Mesendoderm (in vitro differentiated cells): ENCODE measurements at regions not wholly inside any gene's neighbourhood (a gene's known extent, or its start where the extent isn't known, plus 50 kb on each side); places are given as distances from the start of the nearest gene placed in this dataset.

Experiments
- DNase-seq: peaks from one replicate; pipeline ENCODE4 v3.0.0; 2013
- H2AK5ac ChIP-seq: 2 replicates; pipeline ENCODE4 v1.6.1; 2013; ENCODE audit warnings: low read length, inconsistent platforms
- H2BK120ac ChIP-seq: 2 replicates; pipeline ENCODE4 v1.6.1; 2013; ENCODE audit warnings: low read depth, mild to moderate bottlenecking, low read length, moderate library complexity, mixed read lengths
- H2BK15ac ChIP-seq: replicated peaks from 2 replicates; pipeline ENCODE4 v1.6.1; 2013; ENCODE audit warnings: low read depth, mild to moderate bottlenecking, moderate library complexity
- H2BK5ac ChIP-seq: 2 replicates; pipeline ENCODE4 v1.6.1; 2013; ENCODE audit warnings: low read length, inconsistent platforms
- H3K18ac ChIP-seq: 2 replicates; pipeline ENCODE4 v1.6.1; 2013; ENCODE audit warnings: mild to moderate bottlenecking, low read length, mixed read lengths
- H3K23ac ChIP-seq: one replicate; pipeline ENCODE4 v1.6.1; 2013; ENCODE audit warnings: low read length
- H3K27ac ChIP-seq: 2 replicates; pipeline ENCODE4 v1.5.1; 2013; ENCODE audit warnings: low read depth, mild to moderate bottlenecking, inconsistent platforms, low read length, moderate library complexity
- H3K27me3 ChIP-seq: 2 replicates; pipeline ENCODE4 v1.6.1; 2013; ENCODE audit warnings: low read length, control low read depth, mild to moderate bottlenecking, inconsistent platforms; ENCODE audit not compliant: insufficient read depth, poor library complexity
- H3K36me3 ChIP-seq: 2 replicates; pipeline ENCODE4 v1.6.1; 2013; ENCODE audit warnings: low read length, inconsistent platforms; ENCODE audit not compliant: control insufficient read depth, insufficient read depth
- H3K4ac ChIP-seq: one replicate; pipeline ENCODE4 v1.6.1; 2013; ENCODE audit warnings: low read depth, mild to moderate bottlenecking, low read length, moderate library complexity
- H3K4me1 ChIP-seq: 2 replicates; pipeline ENCODE4 v1.6.1; 2013; ENCODE audit warnings: low read depth, low read length, inconsistent platforms; ENCODE audit not compliant: control insufficient read depth
- H3K4me2 ChIP-seq: 2 replicates; pipeline ENCODE4 v1.6.1; 2013; ENCODE audit warnings: low read length
- H3K4me3 ChIP-seq: 2 replicates; pipeline ENCODE4 v1.5.1; 2013; ENCODE audit warnings: mild to moderate bottlenecking, low read length
- H3K56ac ChIP-seq: one replicate; pipeline ENCODE4 v1.6.1; 2013; ENCODE audit warnings: low read length
- H3K79me1 ChIP-seq: 2 replicates; pipeline ENCODE4 v1.6.1; 2013; ENCODE audit warnings: low read length, inconsistent platforms
- H3K79me2 ChIP-seq: 2 replicates; pipeline ENCODE4 v1.6.1; 2013; ENCODE audit warnings: mild to moderate bottlenecking, low read length; ENCODE audit not compliant: control insufficient read depth, insufficient read depth
- H3K9ac ChIP-seq: 2 replicates; pipeline ENCODE4 v1.6.1; 2013; ENCODE audit warnings: low read length, inconsistent platforms
- H4K5ac ChIP-seq: one replicate; pipeline ENCODE4 v1.6.1; 2013; ENCODE audit warnings: low read length
- H4K8ac ChIP-seq: one replicate; pipeline ENCODE4 v1.6.1; 2013; ENCODE audit warnings: low read depth, mild to moderate bottlenecking, control low read depth, low read length, moderate library complexity
- WGBS: extraction: QIAGEN DNeasy Blood & Tissue Kit; methylation state at CpG from one replicate; pipeline ENCODE4 v1.1.7; 2013; ENCODE audit warnings: low lambda C conversion rate, missing lambda C conversion rate; ENCODE audit not compliant: insufficient coverage; ENCODE audit errors: extremely low coverage; 5-methylcytosine and 5-hydroxymethylcytosine counted together

- no peak for DNase-seq
- H3K4ac ChIP-seq: no peak overlapping the region
- no peak overlapping the region for H2BK120ac ChIP-seq
- no peak overlapping the region for H3K27ac ChIP-seq
- no peaks in the 10 kb centered on the region for H3K27me3 ChIP-seq
- H4K5ac ChIP-seq: no peak overlapping the region
- WGBS: 100% methylated on average over 1 of the region's 1 CpG
- no peak overlapping the region for H3K9ac ChIP-seq
- no peak overlapping the region for H3K4me3 ChIP-seq
- H2AK5ac ChIP-seq: no peak overlapping the region
- H4K8ac ChIP-seq: no peak overlapping the region
- H3K4me1 ChIP-seq: no peaks in the 10 kb centered on the region
- no peaks in the 10 kb centered on the region for H3K36me3 ChIP-seq
- no peak overlapping the region for H3K4me2 ChIP-seq
- no peak overlapping the region for H2BK15ac ChIP-seq
- no peak overlapping the region for H3K23ac ChIP-seq
- H2BK5ac ChIP-seq: no peak overlapping the region
- no peak overlapping the region for H3K18ac ChIP-seq
- no peaks in the 10 kb centered on the region for H3K79me2 ChIP-seq
- H3K79me1 ChIP-seq: no peaks in the 10 kb centered on the region
- no peak overlapping the region for H3K56ac ChIP-seq
These were observed 224.5 kb upstream of the TAPT1 start for GRCh38 chr4:16450724-16451123.

GRCh38 chr4:16450031-16450430 lies 223.8 kb upstream of the TAPT1 start:
- H3K4me1 ChIP-seq: no peaks in the 10 kb centered on the region
- no CpG with 5 or more reads among the region's 3 CpGs for WGBS

GRCh38 chr4:16449406-16449805 lies 223.1 kb upstream of the TAPT1 start:
- Histone ChIP-seq H3K4me2 (no peak overlapping the region), H3K18ac (no peak overlapping the region), H3K79me2 (no peaks in the 10 kb centered on the region), H2BK15ac (no peak overlapping the region), H3K4me3 (no peak overlapping the region), H4K5ac (no peak overlapping the region), H3K9ac (no peak overlapping the region), H3K27me3 (no peaks in the 10 kb centered on the region), H3K36me3 (no peaks in the 10 kb centered on the region), H3K27ac (no peak overlapping the region), H3K79me1 (no peaks in the 10 kb centered on the region), H3K23ac (no peak overlapping the region), H3K56ac (no peak overlapping the region), H2BK5ac (no peak overlapping the region), H4K8ac (no peak overlapping the region), H2AK5ac (no peak overlapping the region), H2BK120ac (no peak overlapping the region), H3K4me1 (no peaks in the 10 kb centered on the region), H3K4ac (no peak overlapping the region)
- no CpG with 5 or more reads among the region's 2 CpGs for WGBS
- DNase-seq: no peak

More at GRCh38 chr4:16450031-16450430, 223.8 kb upstream of the TAPT1 start:
- Histone ChIP-seq H2BK5ac (no peak overlapping the region), H3K79me1 (no peaks in the 10 kb centered on the region), H3K27ac (no peak overlapping the region), H4K5ac (no peak overlapping the region), H3K9ac (no peak overlapping the region), H3K18ac (no peak overlapping the region), H2BK120ac (no peak overlapping the region), H3K4ac (no peak overlapping the region), H2AK5ac (no peak overlapping the region), H3K27me3 (no peaks in the 10 kb centered on the region), H4K8ac (no peak overlapping the region), H3K56ac (no peak overlapping the region), H2BK15ac (no peak overlapping the region), H3K4me2 (no peak overlapping the region), H3K79me2 (no peaks in the 10 kb centered on the region), H3K23ac (no peak overlapping the region), H3K36me3 (no peaks in the 10 kb centered on the region), H3K4me3 (no peak overlapping the region)
- DNase-seq: no peak

- no peak overlapping the region for H3K4me2 ChIP-seq
- no peak overlapping the region for H2BK15ac ChIP-seq
- H3K79me1 ChIP-seq: no peaks in the 10 kb centered on the region
- no peak overlapping the region for H2AK5ac ChIP-seq
- H3K4me3 ChIP-seq: no peak overlapping the region
- no peak overlapping the region for H3K56ac ChIP-seq
- no peak overlapping the region for H3K23ac ChIP-seq
- no peaks in the 10 kb centered on the region for H3K36me3 ChIP-seq
- H3K4me1 ChIP-seq: no peaks in the 10 kb centered on the region
- H3K18ac ChIP-seq: no peak overlapping the region
- no peak for DNase-seq
- H2BK120ac ChIP-seq: no peak overlapping the region
- no peaks in the 10 kb centered on the region for H3K79me2 ChIP-seq
- no peak overlapping the region for H4K5ac ChIP-seq
- no peak overlapping the region for H3K9ac ChIP-seq
- WGBS: 100% methylated on average over 1 of the region's 9 CpGs
- no peak overlapping the region for H2BK5ac ChIP-seq
- no peak overlapping the region for H3K27ac ChIP-seq
- H3K27me3 ChIP-seq: no peaks in the 10 kb centered on the region
- no peak overlapping the region for H3K4ac ChIP-seq
- no peak overlapping the region for H4K8ac ChIP-seq
These were observed 222.1 kb upstream of the TAPT1 start for GRCh38 chr4:16448241-16448840.

GRCh38 chr4:16443504-16444088 lies 217.3 kb upstream of the TAPT1 start:
- no peaks in the 10 kb centered on the region for H3K27me3 ChIP-seq
- no peaks in the 10 kb centered on the region for H3K4me1 ChIP-seq
- no peak overlapping the region for H3K56ac ChIP-seq
- H3K36me3 ChIP-seq: no peaks in the 10 kb centered on the region
- H4K8ac ChIP-seq: no peak overlapping the region
- H3K4me3 ChIP-seq: no peak overlapping the region
- no peak overlapping the region for H2BK15ac ChIP-seq
- H4K5ac ChIP-seq: no peak overlapping the region
- H2BK120ac ChIP-seq: no peak overlapping the region
- no peak overlapping the region for H3K27ac ChIP-seq
- no peak overlapping the region for H3K9ac ChIP-seq
- no peaks in the 10 kb centered on the region for H3K79me2 ChIP-seq
- no peak overlapping the region for H3K4ac ChIP-seq
- H2BK5ac ChIP-seq: no peak overlapping the region
- no peak overlapping the region for H3K4me2 ChIP-seq
- DNase-seq: peak; percentile 51
- no CpG with 5 or more reads among the region's 2 CpGs for WGBS
- no peak overlapping the region for H3K18ac ChIP-seq
- H2AK5ac ChIP-seq: no peak overlapping the region
- H3K23ac ChIP-seq: no peak overlapping the region
- H3K79me1 ChIP-seq: no peaks in the 10 kb centered on the region

- Histone ChIP-seq H3K23ac (no peak overlapping the region), H3K4ac (no peak overlapping the region), H4K5ac (no peak overlapping the region), H3K79me1 (no peaks in the 10 kb centered on the region), H3K9ac (no peak overlapping the region), H2AK5ac (no peak overlapping the region), H3K4me3 (no peak overlapping the region), H3K79me2 (no peaks in the 10 kb centered on the region), H3K4me1 (no peaks in the 10 kb centered on the region), H3K27me3 (no peaks in the 10 kb centered on the region), H3K4me2 (no peak overlapping the region), H3K56ac (no peak overlapping the region), H3K27ac (no peak overlapping the region), H2BK5ac (no peak overlapping the region), H2BK120ac (no peak overlapping the region), H3K36me3 (no peaks in the 10 kb centered on the region), H3K18ac (no peak overlapping the region), H4K8ac (no peak overlapping the region), H2BK15ac (no peak overlapping the region)
- DNase-seq: no peak
- no CpG with 5 or more reads among the region's 1 CpG for WGBS
These were observed 216.0 kb upstream of the TAPT1 start for GRCh38 chr4:16442296-16442695.
